Pancreas (tissue), 10 donors: ENCODE measurements at regions not wholly inside any gene's neighbourhood (a gene's known extent, or its start where the extent isn't known, plus 50 kb on each side); places are given as distances from the start of the nearest gene placed in this dataset.

Source experiments
- ATAC-seq, 4 donors: fragments of 200-7000 bp; cut with Tn5 transposase; one replicate each; pipeline versions ENCODE4 v1.8.0 to v1.9.1; 2020; ENCODE audit warnings: mild to moderate bottlenecking in 4 of 4, moderate library complexity in 4 of 4
- DNase-seq, 6 donors: peaks; one replicate each; pipeline ENCODE4 v3.0.0-alpha.2; 2020
- FAIRE-seq: peaks from 2 replicates; lab custom pipeline; 2012; peaks lifted over from hg19 to GRCh38; lab: Jason Lieb, UNC
- H3K27ac ChIP-seq, 4 donors: fragments of 200-600 bp; sonication (generic); 1 replicate in 3 of 4; 2 replicates in 1 of 4; pipeline versions ENCODE4 v1.5.0 to v1.8.0; 2020
- H3K27me3 ChIP-seq, 4 donors: fragments of 200-600 bp; one replicate each; pipeline ENCODE4 v1.8.0; 2021
- H3K36me3 ChIP-seq, 3 donors: fragments of 200-600 bp; sonication (generic) in 1 of 3; one replicate each; pipeline versions ENCODE4 v1.5.0 to v1.8.0; 2020 to 2021
- H3K4me1 ChIP-seq, 3 donors: fragments of 200-600 bp; one replicate each; pipeline ENCODE4 v1.8.0; 2021
- H3K4me3 ChIP-seq, 4 donors: fragments of 200-600 bp; sonication (generic) in 2 of 4; one replicate each; pipeline versions ENCODE4 v1.5.0 to v1.8.0; 2020 to 2021
- H3K9me3 ChIP-seq, 4 donors: fragments of 200-600 bp; one replicate each; pipeline ENCODE4 v1.8.0; 2021
- CTCF ChIP-seq, 4 donors: fragments of 200-600 bp; sonication (generic) in 3 of 4; IDR thresholded peaks; one replicate each; pipeline versions ENCODE4 v1.5.0 to v1.8.0; 2021; ENCODE audit warnings: antibody characterized with exemption in 4 of 4
- WGBS, 2 donors: extraction: QIAGEN DNeasy Blood & Tissue Kit; methylation state at CpG; one replicate each; pipeline ENCODE4 v1.1.7; 2013; 5-methylcytosine and 5-hydroxymethylcytosine counted together
- intact Hi-C, 3 donors: fragments of 100-400 bp; cut with DNase I; formaldehyde crosslinking; loops; one replicate each; pipeline versions ENCODE4 v1.11.1 to v1.14.2; 2022
- donor health status: healthy with polysubstance abuse.
- donor health status: DM: no; HTN: no; CAD: no; lungs with moderate emphysema.
- donor health status: DM: no; HTN: no; CAD: no.
- donor health status: control.
- donor health status: control.
- donor health status: Bipolar disorder and iron deficiency.
- donor health status: DM: yes; HTN: yes; CAD: no.
- donor health status: DM: no; HTN: no; CAD: no.
- donor health status: DM: no; HTN: no; CAD: no.
- donor health status: DM: yes; HTN: yes; CAD: no.

GRCh38 chr15:95919460-95919859, 411.0 kb upstream of the NR2F2 start:
- 63 to 68% methylated on average over 1 of the region's 1 CpG for WGBS, 2 donors
- ATAC-seq: no peak
- intact Hi-C loops: no loop called here

GRCh38 chr15:95921404-95921803, 409.1 kb upstream of the NR2F2 start:
- Histone ChIP-seq H3K4me1 (no peaks in the 10 kb centered on the region), H3K27me3 (no peaks in the 10 kb centered on the region), H3K4me3 (no peak overlapping the region), H3K36me3 (no peaks in the 10 kb centered on the region), H3K9me3 (no peaks in the 10 kb centered on the region), H3K27ac (no peak overlapping the region)
- DNase-seq: no peak
- FAIRE-seq: no peak
- intact Hi-C loops: no loop called here
- TF ChIP-seq CTCF (IDR thresholded peaks at IDR 0.05): no peak
- no peak for ATAC-seq

More at GRCh38 chr15:95919460-95919859, 411.0 kb upstream of the NR2F2 start:
- no peak for DNase-seq
- H3K36me3 ChIP-seq: no peaks in the 10 kb centered on the region
- no peak overlapping the region for H3K27ac ChIP-seq
- TF ChIP-seq CTCF (IDR thresholded peaks at IDR 0.05): no peak
- FAIRE-seq: no peak
- H3K9me3 ChIP-seq: no peaks in the 10 kb centered on the region
- peaks cover 0 to under 1% (median 0%) of the 10 kb centered on the region in 4 donors for H3K27me3 ChIP-seq
- H3K4me1 ChIP-seq: no peaks in the 10 kb centered on the region
- H3K4me3 ChIP-seq: no peak overlapping the region

GRCh38 chr15:95922431-95922830, 408.1 kb upstream of the NR2F2 start:
- H3K27ac ChIP-seq: no peak overlapping the region
- DNase-seq (peak in 1 of 6 donors; percentile 11), FAIRE-seq (no peak), ATAC-seq (peak in 3 of 4 donors; percentile 25 to 66 (median 53))
- WGBS, 2 donors: 54 to 60% methylated on average over 7 of the region's 7 CpGs
- H3K4me1 ChIP-seq: no peaks in the 10 kb centered on the region
- H3K36me3 ChIP-seq: no peaks in the 10 kb centered on the region
- no peak overlapping the region for H3K4me3 ChIP-seq
- TF ChIP-seq CTCF (IDR thresholded peaks at IDR 0.05): no peak
- no peaks in the 10 kb centered on the region for H3K27me3 ChIP-seq
- intact Hi-C loops: no loop called here
- H3K9me3 ChIP-seq: no peaks in the 10 kb centered on the region

- TF ChIP-seq CTCF (IDR thresholded peaks at IDR 0.05): no peak
- Histone ChIP-seq H3K27ac (no peak overlapping the region), H3K4me3 (no peak overlapping the region), H3K9me3 (no peaks in the 10 kb centered on the region), H3K4me1 (no peaks in the 10 kb centered on the region), H3K36me3 (no peaks in the 10 kb centered on the region), H3K27me3 (no peaks in the 10 kb centered on the region)
- intact Hi-C loops: no loop called here
- no peak for DNase-seq
- WGBS, 2 donors: 33 to 37% methylated on average over 4 of the region's 4 CpGs
- no peak for ATAC-seq
- no peak for FAIRE-seq
Observed at GRCh38 chr15:95923792-95924191, 406.7 kb upstream of the NR2F2 start.

- Histone ChIP-seq H3K27me3 (no peaks in the 10 kb centered on the region), H3K9me3 (no peaks in the 10 kb centered on the region), H3K4me1 (no peaks in the 10 kb centered on the region), H3K4me3 (no peak overlapping the region), H3K27ac (no peak overlapping the region), H3K36me3 (no peaks in the 10 kb centered on the region)
- intact Hi-C loops: no loop called here
- WGBS, 2 donors: 76 to 89% methylated on average over 3 of the region's 3 CpGs
- DNase-seq: no peak
- no peak for TF ChIP-seq CTCF (IDR thresholded peaks at IDR 0.05)
- no peak for FAIRE-seq
- ATAC-seq: no peak
Observed at GRCh38 chr15:95928822-95929221, 401.7 kb upstream of the NR2F2 start.
